SK-N-SH treated with all-trans-retinoic acid at 6 μM for 48 hours (cell line): ENCODE measurements at regions not wholly inside any gene's neighbourhood (a gene's known extent, or its start where the extent isn't known, plus 50 kb on each side); places are given as distances from the start of the nearest gene placed in this dataset.

Source experiments
- ATAC-seq: fragments of 200-7000 bp; cut with Tn5 transposase; 3 replicates; pipeline ENCODE4 v1.9.1; 2020; ENCODE audit warnings: mild to moderate bottlenecking, moderate library complexity
- ARNTL ChIP-seq: fragments of 450-650 bp; formaldehyde crosslinking; IDR thresholded peaks from 2 replicates; pipeline ENCODE4 v1.5.0; 2020; ENCODE audit warnings: low read depth, mild to moderate bottlenecking, moderate library complexity, borderline replicate concordance
- BACH2 ChIP-seq: fragments of 250-450 bp; sonication (Bioruptor Pico); IDR thresholded peaks from 2 replicates; pipeline ENCODE4 v1.9.0; 2021; ENCODE audit warnings: mild to moderate bottlenecking, borderline replicate concordance
- CSDC2 ChIP-seq: fragments of 250-450 bp; sonication (Bioruptor Pico); IDR thresholded peaks from 2 replicates; pipeline ENCODE4 v1.5.0; 2020; ENCODE audit warnings: mild to moderate bottlenecking, moderate library complexity
- CSRNP3 ChIP-seq: fragments of 250-450 bp; sonication (Bioruptor Pico); IDR thresholded peaks from 2 replicates; pipeline ENCODE4 v1.5.1; 2021; ENCODE audit warnings: mild to moderate bottlenecking, moderate library complexity
- ESRRG ChIP-seq: fragments of 250-450 bp; sonication (Bioruptor Pico); IDR thresholded peaks from 2 replicates; pipeline ENCODE4 v1.6.1; 2021; ENCODE audit warnings: mild to moderate bottlenecking
- GLIS3 ChIP-seq: fragments of 250-450 bp; sonication (Bioruptor Pico); IDR thresholded peaks from 2 replicates; pipeline ENCODE4 v1.5.0; 2020; ENCODE audit warnings: mild to moderate bottlenecking, moderate library complexity
- ISL1 ChIP-seq: fragments of 250-450 bp; sonication (Bioruptor Pico); IDR thresholded peaks from 2 replicates; pipeline ENCODE4 v2.1.2; 2022; ENCODE audit warnings: mild to moderate bottlenecking, moderate library complexity
- POU6F1 ChIP-seq: fragments of 250-450 bp; sonication (Bioruptor Pico); IDR thresholded peaks from 2 replicates; pipeline ENCODE4 v1.8.0; 2021; ENCODE audit warnings: low read depth, mild to moderate bottlenecking, moderate library complexity, borderline replicate concordance
- PPARA ChIP-seq: fragments of 250-450 bp; sonication (Bioruptor Pico); IDR thresholded peaks from 2 replicates; pipeline ENCODE4 v1.5.0; 2020; ENCODE audit warnings: mild to moderate bottlenecking, borderline replicate concordance
- RARB ChIP-seq: fragments of 250-450 bp; sonication (Bioruptor Pico); IDR thresholded peaks from 2 replicates; pipeline ENCODE4 v1.8.0; 2021; ENCODE audit warnings: mild to moderate bottlenecking, moderate library complexity
- SNAI2 ChIP-seq: fragments of 250-450 bp; sonication (Bioruptor Pico); IDR thresholded peaks from 2 replicates; pipeline ENCODE4 v1.5.0; 2020; ENCODE audit warnings: mild to moderate bottlenecking, moderate library complexity
- TCF4 ChIP-seq: fragments of 250-450 bp; sonication (Bioruptor Pico); IDR thresholded peaks from 2 replicates; pipeline ENCODE4 v1.8.0; 2021; ENCODE audit warnings: mild to moderate bottlenecking, moderate library complexity, borderline replicate concordance
- TOX ChIP-seq: fragments of 250-450 bp; sonication (Bioruptor Pico); IDR thresholded peaks from 2 replicates; pipeline ENCODE4 v1.8.0; 2021; ENCODE audit warnings: mild to moderate bottlenecking, moderate library complexity, borderline replicate concordance
- ZC3H10 ChIP-seq: fragments of 250-450 bp; sonication (Bioruptor Pico); IDR thresholded peaks from 2 replicates; pipeline ENCODE4 v1.5.1; 2021; ENCODE audit warnings: mild to moderate bottlenecking, moderate library complexity
- ZFP3 ChIP-seq: fragments of 250-450 bp; sonication (Bioruptor Pico); IDR thresholded peaks from 2 replicates; pipeline ENCODE4 v1.5.0; 2020; ENCODE audit warnings: mild to moderate bottlenecking, moderate library complexity
- ZFP30 ChIP-seq: fragments of 450-650 bp; formaldehyde crosslinking; IDR thresholded peaks from 2 replicates; pipeline ENCODE4 v1.5.0; 2022; ENCODE audit warnings: mild to moderate bottlenecking, moderate library complexity
- ZNF565 ChIP-seq: fragments of 450-650 bp; formaldehyde crosslinking; conservative IDR thresholded peaks from 2 replicates; pipeline ENCODE4 v1.5.0; 2020; ENCODE audit warnings: low read depth, mild to moderate bottlenecking, moderate library complexity
- ZNF8 ChIP-seq: fragments of 450-650 bp; formaldehyde crosslinking; IDR thresholded peaks from 2 replicates; pipeline ENCODE4 v1.5.0; 2020; ENCODE audit warnings: mild to moderate bottlenecking, moderate library complexity
- TF ChIP-seq, protein P1 (sequence below): fragments of 250-450 bp; sonication (Bioruptor Pico); IDR thresholded peaks from 2 replicates; pipeline ENCODE4 v1.5.0; 2020; ENCODE audit warnings: mild to moderate bottlenecking, moderate library complexity
- TF ChIP-seq, protein P2 (sequence below): fragments of 250-450 bp; sonication (Bioruptor Pico); IDR thresholded peaks from 2 replicates; pipeline ENCODE4 v1.5.1; 2020; ENCODE audit warnings: low read depth, mild to moderate bottlenecking, moderate library complexity

- TF ChIP-seq, protein P1, sequence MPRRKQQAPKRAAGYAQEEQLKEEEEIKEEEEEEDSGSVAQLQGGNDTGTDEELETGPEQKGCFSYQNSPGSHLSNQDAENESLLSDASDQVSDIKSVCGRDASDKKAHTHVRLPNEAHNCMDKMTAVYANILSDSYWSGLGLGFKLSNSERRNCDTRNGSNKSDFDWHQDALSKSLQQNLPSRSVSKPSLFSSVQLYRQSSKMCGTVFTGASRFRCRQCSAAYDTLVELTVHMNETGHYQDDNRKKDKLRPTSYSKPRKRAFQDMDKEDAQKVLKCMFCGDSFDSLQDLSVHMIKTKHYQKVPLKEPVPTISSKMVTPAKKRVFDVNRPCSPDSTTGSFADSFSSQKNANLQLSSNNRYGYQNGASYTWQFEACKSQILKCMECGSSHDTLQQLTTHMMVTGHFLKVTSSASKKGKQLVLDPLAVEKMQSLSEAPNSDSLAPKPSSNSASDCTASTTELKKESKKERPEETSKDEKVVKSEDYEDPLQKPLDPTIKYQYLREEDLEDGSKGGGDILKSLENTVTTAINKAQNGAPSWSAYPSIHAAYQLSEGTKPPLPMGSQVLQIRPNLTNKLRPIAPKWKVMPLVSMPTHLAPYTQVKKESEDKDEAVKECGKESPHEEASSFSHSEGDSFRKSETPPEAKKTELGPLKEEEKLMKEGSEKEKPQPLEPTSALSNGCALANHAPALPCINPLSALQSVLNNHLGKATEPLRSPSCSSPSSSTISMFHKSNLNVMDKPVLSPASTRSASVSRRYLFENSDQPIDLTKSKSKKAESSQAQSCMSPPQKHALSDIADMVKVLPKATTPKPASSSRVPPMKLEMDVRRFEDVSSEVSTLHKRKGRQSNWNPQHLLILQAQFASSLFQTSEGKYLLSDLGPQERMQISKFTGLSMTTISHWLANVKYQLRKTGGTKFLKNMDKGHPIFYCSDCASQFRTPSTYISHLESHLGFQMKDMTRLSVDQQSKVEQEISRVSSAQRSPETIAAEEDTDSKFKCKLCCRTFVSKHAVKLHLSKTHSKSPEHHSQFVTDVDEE: no peak
- TF ChIP-seq SNAI2 (CRISPR knock-in tag) (no peak), BACH2 (CRISPR knock-in tag) (no peak), GLIS3 (CRISPR knock-in tag) (no peak), ISL1 (CRISPR knock-in tag) (no peak)
- TF ChIP-seq, all 23 proteins: peak for 0
These were observed 211.0 kb downstream of the SH3BP4 start (continued) for GRCh38 chr2:235162837-235163197.

DNA sequence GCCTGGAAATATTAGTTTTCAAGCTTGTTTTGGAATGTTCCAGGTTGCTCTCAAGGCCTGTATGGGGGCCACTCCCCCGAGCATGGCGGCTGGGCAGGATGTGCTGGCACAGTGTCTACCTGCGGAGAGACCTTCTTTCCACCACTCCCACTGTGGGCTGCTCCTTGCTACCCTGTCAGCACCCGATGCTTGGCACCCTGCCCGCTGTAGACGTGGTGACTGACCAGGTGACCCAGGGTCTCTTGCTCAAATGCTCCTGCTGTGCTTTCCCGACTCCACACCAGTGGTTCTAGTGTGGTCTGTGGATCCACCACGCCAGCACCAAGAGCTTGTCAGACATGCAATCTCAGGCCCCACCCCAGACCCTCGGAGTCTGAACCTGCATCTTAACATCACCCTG lies 213.3 kb downstream of the SH3BP4 start:
- ATAC-seq: no peak
- TF ChIP-seq, protein P2, sequence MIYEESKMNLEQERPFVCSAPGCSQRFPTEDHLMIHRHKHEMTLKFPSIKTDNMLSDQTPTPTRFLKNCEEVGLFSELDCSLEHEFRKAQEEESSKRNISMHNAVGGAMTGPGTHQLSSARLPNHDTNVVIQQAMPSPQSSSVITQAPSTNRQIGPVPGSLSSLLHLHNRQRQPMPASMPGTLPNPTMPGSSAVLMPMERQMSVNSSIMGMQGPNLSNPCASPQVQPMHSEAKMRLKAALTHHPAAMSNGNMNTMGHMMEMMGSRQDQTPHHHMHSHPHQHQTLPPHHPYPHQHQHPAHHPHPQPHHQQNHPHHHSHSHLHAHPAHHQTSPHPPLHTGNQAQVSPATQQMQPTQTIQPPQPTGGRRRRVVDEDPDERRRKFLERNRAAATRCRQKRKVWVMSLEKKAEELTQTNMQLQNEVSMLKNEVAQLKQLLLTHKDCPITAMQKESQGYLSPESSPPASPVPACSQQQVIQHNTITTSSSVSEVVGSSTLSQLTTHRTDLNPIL (CRISPR knock-in tag): no peak
- no peak for TF ChIP-seq TCF4 (CRISPR knock-in tag)
- TF ChIP-seq RARB: no peak
- no peak for TF ChIP-seq ARNTL (CRISPR knock-in tag)
- TF ChIP-seq, all 23 proteins: peak for 0

DNA sequence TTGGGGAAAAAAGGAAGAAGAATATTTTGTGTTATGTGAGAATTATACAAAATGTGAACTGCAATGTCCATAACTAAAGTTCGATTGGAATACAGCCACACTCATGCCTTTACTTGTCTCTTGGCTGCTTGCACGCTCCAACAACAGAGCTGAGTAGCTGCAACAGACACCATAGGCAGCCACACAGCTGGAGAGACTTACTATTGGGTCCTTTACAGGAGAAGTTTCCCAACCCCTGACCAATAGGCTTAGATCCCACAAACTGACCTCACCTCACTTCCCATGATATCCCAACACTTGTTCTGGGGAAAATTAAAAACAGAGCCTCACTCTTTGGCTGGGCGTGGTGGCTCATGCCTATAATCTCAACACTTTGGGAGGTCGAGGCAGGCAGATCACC lies 213.8 kb downstream of the SH3BP4 start:
- ATAC-seq: no peak
- no peak for TF ChIP-seq ARNTL (CRISPR knock-in tag)
- TF ChIP-seq ISL1 (CRISPR knock-in tag): no peak
- no peak for TF ChIP-seq GLIS3 (CRISPR knock-in tag)
- no peak for TF ChIP-seq CSRNP3 (CRISPR knock-in tag)
- no peak for TF ChIP-seq TCF4 (CRISPR knock-in tag)
- no peak for TF ChIP-seq PPARA (CRISPR knock-in tag)
- TF ChIP-seq RARB: no peak
- no peak for TF ChIP-seq SNAI2 (CRISPR knock-in tag)
- TF ChIP-seq POU6F1 (CRISPR knock-in tag): no peak
- no peak for TF ChIP-seq ESRRG (CRISPR knock-in tag)
- TF ChIP-seq ZNF8: no peak
- TF ChIP-seq, protein P1: no peak
- TF ChIP-seq, protein P2 (CRISPR knock-in tag): no peak
- TF ChIP-seq TOX: no peak
- TF ChIP-seq ZC3H10: no peak
- TF ChIP-seq ZFP30 (CRISPR knock-in tag): no peak
- no peak for TF ChIP-seq ZNF565 (CRISPR knock-in tag)
- TF ChIP-seq ZFP3 (CRISPR knock-in tag): no peak
- no peak for TF ChIP-seq CSDC2 (CRISPR knock-in tag)
